ENCODE measurements at regions not wholly inside any gene's neighbourhood (a gene's known extent, or its start where the extent isn't known, plus 50 kb on each side); places are given as distances from the start of the nearest gene placed in this dataset.

DNA sequence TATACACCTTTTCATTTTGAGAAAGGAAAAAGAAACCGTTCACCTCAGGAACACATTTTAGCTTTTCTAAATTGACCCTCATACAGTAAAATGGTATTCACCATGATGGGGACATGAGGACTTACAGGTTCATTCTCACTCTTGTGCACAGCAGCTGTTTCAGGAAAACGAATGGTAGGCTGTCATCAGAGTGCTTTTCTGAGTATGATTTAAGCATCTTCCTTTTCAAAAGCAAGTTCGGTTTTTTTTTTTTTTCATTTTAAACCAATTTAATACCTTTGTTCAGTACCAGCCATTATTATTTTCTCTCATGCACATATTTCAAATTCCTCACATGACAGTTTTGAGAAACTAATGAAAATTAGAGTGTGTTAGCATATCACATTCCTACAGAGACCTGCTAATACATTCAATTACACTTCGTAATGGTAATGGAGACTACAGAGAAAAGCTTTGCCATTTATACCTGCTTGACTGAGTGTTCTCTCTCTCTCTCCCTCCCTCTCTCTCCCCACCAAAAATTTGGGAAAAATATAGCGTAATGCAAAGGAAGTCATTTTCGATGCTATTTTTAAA is 129.2 kb downstream of the SAMD5 start:
- Mint-ChIP-seq H3K4me1 (peaks cover 48% of the 10 kb centered on the region), H3K4me3 (no peak overlapping the region)
- TF ChIP-seq, protein P1, sequence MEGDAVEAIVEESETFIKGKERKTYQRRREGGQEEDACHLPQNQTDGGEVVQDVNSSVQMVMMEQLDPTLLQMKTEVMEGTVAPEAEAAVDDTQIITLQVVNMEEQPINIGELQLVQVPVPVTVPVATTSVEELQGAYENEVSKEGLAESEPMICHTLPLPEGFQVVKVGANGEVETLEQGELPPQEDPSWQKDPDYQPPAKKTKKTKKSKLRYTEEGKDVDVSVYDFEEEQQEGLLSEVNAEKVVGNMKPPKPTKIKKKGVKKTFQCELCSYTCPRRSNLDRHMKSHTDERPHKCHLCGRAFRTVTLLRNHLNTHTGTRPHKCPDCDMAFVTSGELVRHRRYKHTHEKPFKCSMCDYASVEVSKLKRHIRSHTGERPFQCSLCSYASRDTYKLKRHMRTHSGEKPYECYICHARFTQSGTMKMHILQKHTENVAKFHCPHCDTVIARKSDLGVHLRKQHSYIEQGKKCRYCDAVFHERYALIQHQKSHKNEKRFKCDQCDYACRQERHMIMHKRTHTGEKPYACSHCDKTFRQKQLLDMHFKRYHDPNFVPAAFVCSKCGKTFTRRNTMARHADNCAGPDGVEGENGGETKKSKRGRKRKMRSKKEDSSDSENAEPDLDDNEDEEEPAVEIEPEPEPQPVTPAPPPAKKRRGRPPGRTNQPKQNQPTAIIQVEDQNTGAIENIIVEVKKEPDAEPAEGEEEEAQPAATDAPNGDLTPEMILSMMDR (IDR thresholded peaks at IDR 0.05; ENCODE audit: unreplicated experiment) = no peak

DNA sequence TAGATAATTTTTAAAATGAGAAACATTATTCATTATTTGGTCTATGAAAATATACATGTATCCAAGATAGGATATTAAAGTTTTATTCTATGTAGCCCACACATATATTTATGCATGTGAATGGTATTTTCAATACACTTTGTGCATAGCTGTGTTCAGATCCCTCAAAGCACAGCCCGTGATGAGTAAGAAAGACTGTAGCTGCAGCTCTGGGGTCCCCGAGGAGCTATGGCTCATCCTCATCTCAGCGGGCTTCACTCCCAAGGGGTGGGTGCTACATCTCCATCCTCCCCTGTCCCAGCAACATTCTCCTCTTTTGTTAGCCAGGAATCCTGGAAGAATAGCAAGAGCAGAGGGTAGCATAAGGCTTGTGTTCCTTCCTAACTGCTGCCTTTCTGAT is 130.8 kb downstream of the SAMD5 start:
- Mint-ChIP-seq H3K27ac (no peak overlapping the region), H3K9me3 (peaks cover 6% of the 10 kb centered on the region), H3K27me3 (ENCODE audit: low read depth) (no peaks in the 10 kb centered on the region), H3K36me3 (peaks cover 8% of the 10 kb centered on the region), H3K4me3 (no peak overlapping the region), H3K4me1 (peaks cover 55% of the 10 kb centered on the region)
- no peak for DNase-seq (ENCODE audit: low spot score in 2 of 2, unreplicated experiment in 2 of 2)
- TF ChIP-seq, protein P1 (IDR thresholded peaks at IDR 0.05; ENCODE audit: unreplicated experiment) = no peak

More for the DNA sequence above, 129.2 kb downstream of the SAMD5 start:
- H3K27me3 Mint-ChIP-seq (ENCODE audit: low read depth) = no peaks in the 10 kb centered on the region
- H3K36me3 Mint-ChIP-seq = peaks cover 10% of the 10 kb centered on the region
- H3K9me3 Mint-ChIP-seq = peaks cover 13% of the 10 kb centered on the region
- H3K27ac Mint-ChIP-seq = no peak overlapping the region
- no peak for DNase-seq (ENCODE audit: low spot score in 2 of 2, unreplicated experiment in 2 of 2)

DNA sequence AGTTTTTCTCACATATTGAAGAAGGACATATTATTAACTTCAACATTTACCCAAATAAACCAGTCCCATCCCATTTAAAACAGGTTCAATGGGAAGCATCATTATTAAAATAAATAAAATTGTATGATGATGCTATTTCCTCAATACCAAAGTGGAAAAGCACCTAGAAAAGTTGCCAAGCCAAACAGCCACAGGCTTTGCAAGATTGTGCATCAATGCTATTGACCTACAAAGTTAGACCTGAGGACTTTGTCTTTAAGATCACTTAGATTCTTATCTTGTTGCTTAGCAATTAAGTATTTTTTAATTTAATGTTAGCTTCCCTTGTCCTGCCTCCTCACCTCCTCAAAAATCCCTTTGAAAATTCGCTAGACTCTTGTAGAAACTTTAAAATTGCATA is 132.1 kb downstream of the SAMD5 start:
- no peaks in the 10 kb centered on the region for H3K9me3 Mint-ChIP-seq
- TF ChIP-seq, protein P1 (IDR thresholded peaks at IDR 0.05; ENCODE audit: unreplicated experiment) = no peak
- H3K27ac Mint-ChIP-seq = no peak overlapping the region
- no peak overlapping the region for H3K4me3 Mint-ChIP-seq
- DNase-seq (ENCODE audit: low spot score in 2 of 2, unreplicated experiment in 2 of 2) = no peak
- peaks cover 55% of the 10 kb centered on the region for H3K4me1 Mint-ChIP-seq
- H3K27me3 Mint-ChIP-seq (ENCODE audit: low read depth) = no peaks in the 10 kb centered on the region
- H3K36me3 Mint-ChIP-seq = no peaks in the 10 kb centered on the region

DNA sequence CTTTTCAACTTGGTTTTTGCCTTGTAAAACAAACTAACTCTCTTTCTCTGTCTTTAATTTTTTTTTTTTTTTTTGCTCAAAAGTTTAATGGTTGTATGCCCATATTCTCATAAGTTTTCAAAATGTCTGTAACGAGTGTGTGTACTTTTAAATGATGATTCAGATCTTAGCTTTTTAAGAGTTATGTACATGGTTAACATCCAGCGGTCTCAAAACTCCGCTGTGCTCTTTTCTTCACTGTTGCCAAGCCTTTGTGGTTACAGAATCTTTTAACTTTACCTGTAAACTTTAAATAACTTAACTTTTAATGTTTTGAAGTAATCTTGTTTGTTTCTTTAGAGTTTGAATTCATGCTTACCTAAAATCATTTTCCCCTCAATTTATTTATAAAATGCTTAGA is 133.0 kb downstream of the SAMD5 start:
- DNase-seq (ENCODE audit: low spot score in 2 of 2, unreplicated experiment in 2 of 2) = no peak
- H3K27ac Mint-ChIP-seq = no peak overlapping the region
- peaks cover 55% of the 10 kb centered on the region for H3K4me1 Mint-ChIP-seq
- no peaks in the 10 kb centered on the region for H3K9me3 Mint-ChIP-seq
- no peak overlapping the region for H3K4me3 Mint-ChIP-seq
- TF ChIP-seq, protein P1 (IDR thresholded peaks at IDR 0.05; ENCODE audit: unreplicated experiment) = no peak
- H3K27me3 Mint-ChIP-seq (ENCODE audit: low read depth) = no peaks in the 10 kb centered on the region
- no peaks in the 10 kb centered on the region for H3K36me3 Mint-ChIP-seq

DNA sequence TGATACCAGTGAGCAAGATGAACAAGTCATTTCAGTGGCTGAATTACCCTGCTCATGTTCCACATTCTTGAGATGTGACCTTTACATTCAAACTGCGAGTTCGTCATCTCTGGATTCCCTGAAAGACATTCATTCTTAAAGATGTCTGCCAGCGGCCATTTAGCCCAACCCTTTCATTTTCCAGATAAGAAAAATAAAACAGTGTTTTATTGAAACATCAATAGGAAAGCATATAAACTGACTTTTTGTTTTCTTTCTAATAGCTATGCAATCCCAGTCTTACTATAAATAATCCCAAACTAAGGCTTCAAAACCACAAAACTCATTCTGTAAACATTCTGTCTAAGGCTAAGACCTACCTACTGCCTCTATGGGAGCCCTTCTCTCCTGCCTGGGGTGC is 134.0 kb downstream of the SAMD5 start:
- no peaks in the 10 kb centered on the region for H3K27me3 Mint-ChIP-seq (ENCODE audit: low read depth)
- no peaks in the 10 kb centered on the region for H3K9me3 Mint-ChIP-seq
- H3K36me3 Mint-ChIP-seq = no peaks in the 10 kb centered on the region
- H3K27ac Mint-ChIP-seq = peak overlapping the region; percentile 59
- no peak overlapping the region for H3K4me3 Mint-ChIP-seq
- TF ChIP-seq, protein P1 (IDR thresholded peaks at IDR 0.05; ENCODE audit: unreplicated experiment) = no peak
- no peak for DNase-seq (ENCODE audit: low spot score in 2 of 2, unreplicated experiment in 2 of 2)
- H3K4me1 Mint-ChIP-seq = peaks cover 50% of the 10 kb centered on the region

Data from mesothelial cell of epicardium (in vitro differentiated cells).